ENCODE measurements at regions not wholly inside any gene's neighbourhood (a gene's known extent, or its start where the extent isn't known, plus 50 kb on each side); places are given as distances from the start of the nearest gene placed in this dataset.

- TF ChIP-seq CTCF (IDR thresholded peaks at IDR 0.05; ENCODE audit: low read depth, low read length) = no peak
- no peak for TF ChIP-seq MYC (IDR thresholded peaks at IDR 0.05; ENCODE audit: low read depth, low read length)
These were observed 216.4 kb downstream of the DLEU7 start for GRCh38 chr13:50627111-50627510.
